Retinal pigment epithelial cell (primary cell): ENCODE measurements at regions not wholly inside any gene's neighbourhood (a gene's known extent, or its start where the extent isn't known, plus 50 kb on each side); places are given as distances from the start of the nearest gene placed in this dataset.

Source experiments
- DNase-seq: peaks from one replicate; pipeline ENCODE4 v3.0.0-alpha.2; 2010; ENCODE audit warnings: low read depth
- H3K4me3 ChIP-seq: 2 replicates; pipeline ENCODE4 v1.5.1; 2011; ENCODE audit warnings: mild to moderate bottlenecking, low read length, control low read depth, moderate library complexity
- TF ChIP-seq, protein P1 (sequence below): conservative IDR thresholded peaks from 2 replicates; pipeline ENCODE4 v1.5.1; 2011; ENCODE audit warnings: low read depth, low read length, control low read depth, inconsistent platforms

DNA sequence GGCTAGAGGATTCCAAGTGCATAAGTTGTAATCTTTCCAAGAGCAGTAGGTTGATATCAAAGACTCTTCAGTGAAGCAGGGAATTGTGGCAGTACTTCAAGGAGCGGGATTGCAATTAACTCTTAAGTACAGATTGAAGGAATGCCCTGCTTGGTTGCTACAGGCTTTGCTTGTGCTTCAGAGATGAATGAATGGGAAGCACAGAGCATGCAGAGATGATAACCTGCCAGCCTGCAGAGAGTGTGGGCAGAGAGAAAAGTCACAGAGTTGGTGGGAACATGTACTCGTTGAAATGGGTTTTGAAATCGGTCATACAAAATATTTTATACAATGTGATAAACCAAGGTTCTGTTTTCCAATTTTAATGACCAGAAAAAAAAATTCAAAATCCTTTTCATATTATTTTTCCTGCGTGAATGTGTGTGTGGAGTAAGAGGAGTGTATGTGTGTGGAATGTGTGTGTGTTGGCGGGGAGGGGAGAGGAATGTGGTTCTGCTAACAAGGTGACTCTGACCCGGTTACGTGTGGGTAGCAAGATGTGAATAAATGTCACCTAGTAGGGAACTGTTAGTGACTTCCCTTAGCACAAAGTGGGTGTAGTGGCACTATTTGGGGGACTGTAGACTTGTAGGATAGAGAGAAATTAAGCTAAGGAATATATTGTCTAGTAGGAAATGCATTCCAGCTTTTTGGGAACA, 697.8 kb downstream of the GATA3 start:
- DNase-seq = no peak
- TF ChIP-seq, protein P1, sequence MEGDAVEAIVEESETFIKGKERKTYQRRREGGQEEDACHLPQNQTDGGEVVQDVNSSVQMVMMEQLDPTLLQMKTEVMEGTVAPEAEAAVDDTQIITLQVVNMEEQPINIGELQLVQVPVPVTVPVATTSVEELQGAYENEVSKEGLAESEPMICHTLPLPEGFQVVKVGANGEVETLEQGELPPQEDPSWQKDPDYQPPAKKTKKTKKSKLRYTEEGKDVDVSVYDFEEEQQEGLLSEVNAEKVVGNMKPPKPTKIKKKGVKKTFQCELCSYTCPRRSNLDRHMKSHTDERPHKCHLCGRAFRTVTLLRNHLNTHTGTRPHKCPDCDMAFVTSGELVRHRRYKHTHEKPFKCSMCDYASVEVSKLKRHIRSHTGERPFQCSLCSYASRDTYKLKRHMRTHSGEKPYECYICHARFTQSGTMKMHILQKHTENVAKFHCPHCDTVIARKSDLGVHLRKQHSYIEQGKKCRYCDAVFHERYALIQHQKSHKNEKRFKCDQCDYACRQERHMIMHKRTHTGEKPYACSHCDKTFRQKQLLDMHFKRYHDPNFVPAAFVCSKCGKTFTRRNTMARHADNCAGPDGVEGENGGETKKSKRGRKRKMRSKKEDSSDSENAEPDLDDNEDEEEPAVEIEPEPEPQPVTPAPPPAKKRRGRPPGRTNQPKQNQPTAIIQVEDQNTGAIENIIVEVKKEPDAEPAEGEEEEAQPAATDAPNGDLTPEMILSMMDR = no peak
- no peak overlapping the region for H3K4me3 ChIP-seq

DNA sequence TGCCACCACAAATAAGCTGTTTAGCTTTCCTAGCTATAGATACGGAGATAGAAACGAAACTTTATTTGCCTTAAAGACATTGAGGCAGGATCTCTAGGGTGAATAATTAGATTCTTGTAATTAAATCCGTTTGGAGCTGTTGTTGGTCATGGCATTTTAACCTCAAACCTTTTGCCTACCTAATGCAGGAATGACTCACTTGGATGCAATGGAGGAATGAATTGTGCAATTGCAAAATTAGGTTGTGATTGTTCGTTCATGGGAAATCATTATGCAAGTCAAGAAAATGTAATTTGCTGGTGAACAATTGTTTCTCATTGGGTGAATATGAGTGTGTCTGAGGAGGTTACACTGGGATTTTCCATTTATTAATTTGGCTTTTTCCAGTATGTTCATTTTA, 703.5 kb downstream of the GATA3 start:
- DNase-seq = peak; percentile 44
- TF ChIP-seq, protein P1 = no peak
- H3K4me3 ChIP-seq = no peak overlapping the region

DNA sequence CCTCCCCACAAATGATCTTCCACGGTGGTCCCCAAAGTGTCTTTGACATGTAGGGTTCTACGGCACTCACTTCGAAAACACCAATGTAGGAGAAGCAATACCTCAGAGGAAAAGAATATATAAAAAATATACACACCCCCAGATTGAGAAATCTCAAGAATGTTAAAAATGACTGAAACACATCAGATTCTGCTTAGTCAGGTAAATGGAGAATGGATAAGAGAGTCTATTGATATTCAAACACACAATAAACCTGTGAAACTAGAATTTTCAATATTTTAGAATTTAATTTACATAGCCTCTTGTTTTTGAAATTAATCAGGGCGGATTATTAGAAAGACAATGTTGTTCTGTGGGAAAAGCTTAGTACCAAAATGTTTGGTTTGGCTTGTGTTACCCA, 712.4 kb downstream of the GATA3 start:
- H3K4me3 ChIP-seq = no peak overlapping the region
- no peak for DNase-seq
- TF ChIP-seq, protein P1 = no peak

DNA sequence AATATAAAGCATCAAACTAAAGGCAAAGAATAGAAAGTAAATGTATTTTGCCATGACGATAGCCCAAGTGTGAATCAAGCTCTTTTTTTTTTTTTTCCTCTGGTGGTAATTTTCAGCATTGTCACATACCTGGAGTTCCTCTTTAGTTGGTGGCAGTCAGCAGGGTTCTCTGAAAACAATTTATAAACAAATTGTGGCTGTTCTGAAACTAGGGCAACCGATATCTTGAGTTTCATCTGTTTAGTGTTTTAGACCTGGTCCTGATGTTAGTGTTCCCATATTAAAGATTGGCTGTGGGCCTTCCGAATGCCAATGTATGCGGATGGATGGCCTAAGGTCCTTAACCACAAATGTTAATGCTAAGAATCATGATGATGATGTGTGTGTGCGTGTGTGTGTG, 713.1 kb downstream of the GATA3 start:
- TF ChIP-seq, protein P1 = no peak
- no peak for DNase-seq
- H3K4me3 ChIP-seq = no peak overlapping the region

DNA sequence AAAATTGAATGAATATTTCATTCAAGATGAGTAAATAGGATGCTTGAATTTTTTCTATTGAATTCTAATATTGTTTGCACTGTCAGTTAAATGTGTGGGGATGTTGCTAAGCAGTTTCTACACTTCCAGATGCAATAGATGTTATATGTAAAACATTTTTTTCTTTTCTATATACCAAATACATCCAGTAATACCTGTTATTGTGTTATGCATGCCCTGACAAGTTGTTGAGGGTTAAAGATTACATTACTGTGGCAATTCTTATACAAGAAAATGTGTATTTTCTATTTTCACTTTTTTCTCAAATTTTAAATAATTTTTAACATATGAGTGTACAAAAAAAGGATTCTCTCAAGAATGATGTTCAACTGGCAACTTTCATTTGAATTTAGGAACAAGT, 713.9 kb downstream of the GATA3 start:
- TF ChIP-seq, protein P1 = no peak
- H3K4me3 ChIP-seq = no peak overlapping the region

DNA sequence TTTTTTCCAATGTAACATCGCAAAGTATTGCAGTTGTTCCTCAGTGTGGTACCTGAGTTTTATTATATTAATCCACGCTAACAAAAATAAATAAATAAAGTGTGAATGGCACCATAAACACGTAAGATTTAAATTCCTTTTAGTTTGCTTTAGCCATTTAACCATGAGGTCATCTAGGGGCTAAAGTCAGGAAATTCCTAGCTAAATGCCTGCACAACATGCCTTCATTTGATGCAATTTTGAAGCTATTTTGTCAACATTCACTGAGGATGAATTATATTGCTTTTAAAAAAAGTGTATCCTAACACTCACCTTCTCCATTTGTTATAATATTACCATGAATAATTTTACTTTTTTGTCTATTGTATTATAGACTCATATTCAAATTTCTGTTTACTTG, 714.4 kb downstream of the GATA3 start:
- peak; percentile 20 for DNase-seq

More for the DNA sequence above, 713.9 kb downstream of the GATA3 start:
- no peak for DNase-seq

More for the DNA sequence above, 714.4 kb downstream of the GATA3 start:
- no peak overlapping the region for H3K4me3 ChIP-seq
- TF ChIP-seq, protein P1 = no peak
